Hepatocyte (in vitro differentiated cells): ENCODE measurements at regions not wholly inside any gene's neighbourhood (a gene's known extent, or its start where the extent isn't known, plus 50 kb on each side); places are given as distances from the start of the nearest gene placed in this dataset.

Source experiments
- DNase-seq: peaks from one replicate; pipeline ENCODE4 v3.0.0-alpha.2; 2016; ENCODE audit warnings: low spot score
- H2AFZ ChIP-seq: fragments of 200-600 bp; sonication (generic); 2 replicates; pipeline ENCODE4 v1.6.0; 2016; ENCODE audit warnings: antibody characterized with exemption, mild to moderate bottlenecking
- H3K27ac ChIP-seq: fragments of 200-600 bp; sonication (generic); 2 replicates; pipeline ENCODE4 v1.5.1; 2016; ENCODE audit warnings: mild to moderate bottlenecking
- H3K27me3 ChIP-seq: fragments of 200-600 bp; sonication (generic); 2 replicates; pipeline ENCODE4 v1.6.1; 2016
- H3K36me3 ChIP-seq: fragments of 200-600 bp; sonication (generic); replicated peaks from 2 replicates; pipeline ENCODE4 v1.5.1; 2016; ENCODE audit warnings: low read depth; ENCODE audit not compliant: insufficient read depth
- H3K4me1 ChIP-seq: fragments of 200-600 bp; sonication (generic); 2 replicates; pipeline ENCODE4 v1.5.1; 2016; ENCODE audit warnings: mild to moderate bottlenecking, moderate library complexity; ENCODE audit not compliant: insufficient read depth
- H3K4me2 ChIP-seq: fragments of 200-600 bp; sonication (generic); 2 replicates; pipeline ENCODE4 v1.6.0; 2016
- H3K4me3 ChIP-seq: fragments of 200-600 bp; sonication (generic); 2 replicates; pipeline ENCODE4 v1.5.1; 2016; ENCODE audit warnings: mild to moderate bottlenecking
- H3K79me2 ChIP-seq: fragments of 200-600 bp; sonication (generic); 2 replicates; pipeline ENCODE4 v1.6.0; 2017; ENCODE audit warnings: mild to moderate bottlenecking
- H3K9me2 ChIP-seq: fragments of 200-600 bp; sonication (generic); replicated peaks from 2 replicates; pipeline ENCODE4 v1.6.0; 2017; ENCODE audit warnings: mild to moderate bottlenecking; ENCODE audit not compliant: insufficient read depth
- H3K9me3 ChIP-seq: fragments of 200-600 bp; sonication (generic); 2 replicates; pipeline ENCODE4 v1.5.1; 2016; ENCODE audit warnings: low read depth, mild to moderate bottlenecking
- H4K20me1 ChIP-seq: fragments of 200-600 bp; sonication (generic); 2 replicates; pipeline ENCODE4 v1.6.0; 2016; ENCODE audit warnings: mild to moderate bottlenecking; ENCODE audit not compliant: insufficient read depth, poor library complexity, severe bottlenecking
- CTCF ChIP-seq: fragments of 200-600 bp; sonication (generic); IDR thresholded peaks from 2 replicates; pipeline ENCODE4 v1.5.1; 2016; ENCODE audit warnings: antibody characterized with exemption, mild to moderate bottlenecking; ENCODE audit not compliant: poor library complexity
- EZH2 ChIP-seq: fragments of 200-600 bp; sonication (generic); IDR thresholded peaks from 2 replicates; pipeline ENCODE4 v1.6.1; 2016; ENCODE audit warnings: antibody characterized with exemption, mild to moderate bottlenecking, borderline replicate concordance
- EZH2phosphoT487 ChIP-seq: fragments of 200-600 bp; sonication (generic); IDR thresholded peaks from one replicate; pipeline ENCODE4 v1.6.1; 2018; ENCODE audit warnings: antibody characterized with exemption, mild to moderate bottlenecking, low read depth, moderate library complexity; ENCODE audit not compliant: unreplicated experiment, severe bottlenecking
- WGBS: methylation state at CpG from one replicate; pipeline ENCODE4 v1.1.6; 2016; ENCODE audit warnings: low lambda C conversion rate; ENCODE audit errors: missing lambda C conversion rate; 5-methylcytosine and 5-hydroxymethylcytosine counted together

- TF ChIP-seq EZH2 (no peak), EZH2phosphoT487 (no peak), CTCF (no peak)
- Histone ChIP-seq H3K4me3 (no peak overlapping the region), H2AFZ (no peak overlapping the region), H3K27ac (no peak overlapping the region), H3K4me2 (no peak overlapping the region), H3K79me2 (no peaks in the 10 kb centered on the region), H4K20me1 (no peaks in the 10 kb centered on the region), H3K27me3 (peaks cover under 1% of the 10 kb centered on the region), H3K9me2 (no peaks in the 10 kb centered on the region), H3K4me1 (peaks cover 4% of the 10 kb centered on the region), H3K9me3 (no peaks in the 10 kb centered on the region), H3K36me3 (no peaks in the 10 kb centered on the region)
- 64% methylated on average over 2 of the region's 2 CpGs for WGBS
- no peak for DNase-seq
These were observed 586.9 kb upstream of the BRINP1 start for GRCh38 chr9:119956111-119956510.

GRCh38 chr9:119955276-119955675, 586.0 kb upstream of the BRINP1 start:
- no peaks in the 10 kb centered on the region for H3K79me2 ChIP-seq
- H3K9me2 ChIP-seq = no peaks in the 10 kb centered on the region
- no peak overlapping the region for H3K4me2 ChIP-seq
- 57% methylated on average over 3 of the region's 3 CpGs for WGBS
- no peak overlapping the region for H3K4me3 ChIP-seq
- H3K27me3 ChIP-seq = peaks cover 2% of the 10 kb centered on the region
- H3K4me1 ChIP-seq = peaks cover 4% of the 10 kb centered on the region
- TF ChIP-seq CTCF = no peak
- TF ChIP-seq EZH2 = no peak
- TF ChIP-seq EZH2phosphoT487 = no peak
- H3K9me3 ChIP-seq = no peaks in the 10 kb centered on the region
- no peak overlapping the region for H3K27ac ChIP-seq
- no peak for DNase-seq
- no peaks in the 10 kb centered on the region for H3K36me3 ChIP-seq
- no peak overlapping the region for H2AFZ ChIP-seq
- no peaks in the 10 kb centered on the region for H4K20me1 ChIP-seq

GRCh38 chr9:119951591-119951990, 582.4 kb upstream of the BRINP1 start:
- no peak overlapping the region for H3K4me3 ChIP-seq
- no peak overlapping the region for H3K27ac ChIP-seq
- H3K4me2 ChIP-seq = no peak overlapping the region
- 81% methylated on average over 3 of the region's 3 CpGs for WGBS
- H3K9me2 ChIP-seq = no peaks in the 10 kb centered on the region
- H3K4me1 ChIP-seq = peaks cover 4% of the 10 kb centered on the region
- H3K9me3 ChIP-seq = no peaks in the 10 kb centered on the region
- TF ChIP-seq EZH2 (no peak), EZH2phosphoT487 (no peak), CTCF (no peak)
- H4K20me1 ChIP-seq = no peaks in the 10 kb centered on the region
- peaks cover 2% of the 10 kb centered on the region for H3K27me3 ChIP-seq
- H3K36me3 ChIP-seq = no peaks in the 10 kb centered on the region
- no peak overlapping the region for H2AFZ ChIP-seq
- DNase-seq = no peak
- H3K79me2 ChIP-seq = no peaks in the 10 kb centered on the region

- Histone ChIP-seq H3K9me2 (no peaks in the 10 kb centered on the region), H4K20me1 (no peaks in the 10 kb centered on the region), H3K4me2 (no peak overlapping the region), H3K4me3 (no peak overlapping the region), H3K27me3 (peaks cover 2% of the 10 kb centered on the region), H3K27ac (no peak overlapping the region), H3K9me3 (no peaks in the 10 kb centered on the region), H2AFZ (no peak overlapping the region), H3K36me3 (no peaks in the 10 kb centered on the region), H3K79me2 (no peaks in the 10 kb centered on the region), H3K4me1 (peaks cover 4% of the 10 kb centered on the region)
- no peak for TF ChIP-seq EZH2
- no peak for TF ChIP-seq EZH2phosphoT487
- no peak for DNase-seq
- WGBS = 31% methylated on average over 1 of the region's 1 CpG
These were observed 581.9 kb upstream of the BRINP1 start for GRCh38 chr9:119951090-119951489.
